Progenitor cell of endocrine pancreas (in vitro differentiated cells): ENCODE measurements at regions not wholly inside any gene's neighbourhood (a gene's known extent, or its start where the extent isn't known, plus 50 kb on each side); places are given as distances from the start of the nearest gene placed in this dataset.

Experiments used
- DNase-seq: peaks from one replicate; pipeline ENCODE4 v3.0.0; 2021; ENCODE audit warnings: low spot score; ENCODE audit not compliant: unreplicated experiment
- H3K27ac Mint-ChIP-seq: 2 replicates; pipeline ENCODE4 v1.8.0; 2021; ENCODE audit warnings: mild to moderate bottlenecking, moderate library complexity, mixed read lengths
- H3K27me3 Mint-ChIP-seq: 2 replicates; pipeline ENCODE4 v1.8.0; 2021; ENCODE audit warnings: mixed read lengths
- H3K36me3 Mint-ChIP-seq: 2 replicates; pipeline ENCODE4 v1.8.0; 2022; ENCODE audit warnings: mixed read lengths; ENCODE audit not compliant: insufficient read depth
- H3K4me1 Mint-ChIP-seq: 2 replicates; pipeline ENCODE4 v1.8.0; 2021; ENCODE audit warnings: low read depth, mixed read lengths
- H3K4me3 Mint-ChIP-seq: 2 replicates; pipeline ENCODE4 v1.8.0; 2021; ENCODE audit warnings: low read depth, mild to moderate bottlenecking, moderate library complexity, mixed read lengths
- H3K9me3 Mint-ChIP-seq: 2 replicates; pipeline ENCODE4 v1.8.0; 2021; ENCODE audit warnings: low read depth, mixed read lengths
- TF ChIP-seq, protein P1 (sequence below): fragments of 200-600 bp; sonication (generic); IDR thresholded peaks from one replicate; pipeline ENCODE4 v1.5.0; 2021; ENCODE audit warnings: antibody characterized with exemption, mild to moderate bottlenecking; ENCODE audit not compliant: unreplicated experiment

DNA sequence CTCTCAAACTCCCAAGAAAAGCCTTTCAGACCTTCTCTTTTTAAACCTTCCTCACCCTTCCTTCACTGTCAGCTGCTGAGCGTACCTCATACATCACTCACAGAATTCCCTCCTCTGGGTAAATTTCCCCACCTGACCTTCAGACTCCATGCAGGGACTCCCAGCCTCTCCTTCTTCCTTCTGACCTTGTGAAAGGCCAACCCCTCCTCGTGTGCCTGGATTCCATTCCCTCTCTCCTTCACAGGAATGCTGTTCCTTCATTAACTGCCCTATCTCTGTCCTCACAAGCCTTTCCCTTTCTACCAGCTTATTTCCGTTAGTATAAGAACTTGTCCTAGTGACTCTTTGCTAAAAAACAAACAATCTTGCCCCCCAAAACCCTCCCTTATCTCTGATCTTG lies 69.7 kb upstream of the MME start:
- H3K27ac Mint-ChIP-seq, result no peak overlapping the region
- H3K9me3 Mint-ChIP-seq, result no peaks in the 10 kb centered on the region
- TF ChIP-seq, protein P1, sequence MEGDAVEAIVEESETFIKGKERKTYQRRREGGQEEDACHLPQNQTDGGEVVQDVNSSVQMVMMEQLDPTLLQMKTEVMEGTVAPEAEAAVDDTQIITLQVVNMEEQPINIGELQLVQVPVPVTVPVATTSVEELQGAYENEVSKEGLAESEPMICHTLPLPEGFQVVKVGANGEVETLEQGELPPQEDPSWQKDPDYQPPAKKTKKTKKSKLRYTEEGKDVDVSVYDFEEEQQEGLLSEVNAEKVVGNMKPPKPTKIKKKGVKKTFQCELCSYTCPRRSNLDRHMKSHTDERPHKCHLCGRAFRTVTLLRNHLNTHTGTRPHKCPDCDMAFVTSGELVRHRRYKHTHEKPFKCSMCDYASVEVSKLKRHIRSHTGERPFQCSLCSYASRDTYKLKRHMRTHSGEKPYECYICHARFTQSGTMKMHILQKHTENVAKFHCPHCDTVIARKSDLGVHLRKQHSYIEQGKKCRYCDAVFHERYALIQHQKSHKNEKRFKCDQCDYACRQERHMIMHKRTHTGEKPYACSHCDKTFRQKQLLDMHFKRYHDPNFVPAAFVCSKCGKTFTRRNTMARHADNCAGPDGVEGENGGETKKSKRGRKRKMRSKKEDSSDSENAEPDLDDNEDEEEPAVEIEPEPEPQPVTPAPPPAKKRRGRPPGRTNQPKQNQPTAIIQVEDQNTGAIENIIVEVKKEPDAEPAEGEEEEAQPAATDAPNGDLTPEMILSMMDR, result no peak
- no peak for DNase-seq
- H3K36me3 Mint-ChIP-seq, result no peaks in the 10 kb centered on the region
- peaks cover 6% of the 10 kb centered on the region for H3K4me1 Mint-ChIP-seq
- H3K27me3 Mint-ChIP-seq, result no peaks in the 10 kb centered on the region
- H3K4me3 Mint-ChIP-seq, result no peak overlapping the region

GRCh38 chr3:155009217-155009616 lies 70.9 kb upstream of the MME start:
- H3K36me3 Mint-ChIP-seq, result no peaks in the 10 kb centered on the region
- H3K9me3 Mint-ChIP-seq, result peaks cover 1% of the 10 kb centered on the region

GRCh38 chr3:155007729-155008128 lies 72.4 kb upstream of the MME start:
- Mint-ChIP-seq H3K9me3 (peaks cover 3% of the 10 kb centered on the region), H3K4me1 (peaks cover 6% of the 10 kb centered on the region), H3K27me3 (no peaks in the 10 kb centered on the region), H3K36me3 (no peaks in the 10 kb centered on the region), H3K27ac (no peak overlapping the region), H3K4me3 (no peak overlapping the region)
- DNase-seq, result no peak
- TF ChIP-seq, protein P1, result no peak

More at GRCh38 chr3:155009217-155009616, 70.9 kb upstream of the MME start:
- no peak for DNase-seq
- H3K27ac Mint-ChIP-seq, result no peak overlapping the region
- H3K4me3 Mint-ChIP-seq, result no peak overlapping the region
- H3K27me3 Mint-ChIP-seq, result no peaks in the 10 kb centered on the region
- peaks cover 6% of the 10 kb centered on the region for H3K4me1 Mint-ChIP-seq
- TF ChIP-seq, protein P1, result no peak

GRCh38 chr3:155001289-155002010 lies 78.7 kb upstream of the MME start:
- Mint-ChIP-seq H3K27ac (no peak overlapping the region), H3K4me1 (no peaks in the 10 kb centered on the region), H3K27me3 (no peaks in the 10 kb centered on the region), H3K4me3 (no peak overlapping the region), H3K9me3 (peaks cover 3% of the 10 kb centered on the region), H3K36me3 (no peaks in the 10 kb centered on the region)
- no peak for DNase-seq
- TF ChIP-seq, protein P1, result no peak

- TF ChIP-seq, protein P1, result no peak
- no peak overlapping the region for H3K4me3 Mint-ChIP-seq
- DNase-seq, result no peak
- H3K27me3 Mint-ChIP-seq, result peaks cover 7% of the 10 kb centered on the region
- H3K4me1 Mint-ChIP-seq, result peaks cover 8% of the 10 kb centered on the region
- peaks cover 5% of the 10 kb centered on the region for H3K9me3 Mint-ChIP-seq
- H3K27ac Mint-ChIP-seq, result no peak overlapping the region
- peaks cover 3% of the 10 kb centered on the region for H3K36me3 Mint-ChIP-seq
These were observed 87.5 kb upstream of the MME start for GRCh38 chr3:154992655-154993054.
